HFFc6 (cell line): ENCODE measurements at regions not wholly inside any gene's neighbourhood (a gene's known extent, or its start where the extent isn't known, plus 50 kb on each side); places are given as distances from the start of the nearest gene placed in this dataset.

Experiments
- DNase-seq: peaks from one replicate; pipeline ENCODE4 v3.0.0-alpha.2; 2018
- H3K27ac Mint-ChIP-seq: 2 replicates; pipeline ENCODE4 v1.8.0; 2020; ENCODE audit warnings: mild to moderate bottlenecking, mixed read lengths
- H3K27me3 Mint-ChIP-seq: 2 replicates; pipeline ENCODE4 v1.8.0; 2021; ENCODE audit warnings: mild to moderate bottlenecking, moderate library complexity, mixed read lengths; ENCODE audit not compliant: insufficient read depth
- H3K36me3 Mint-ChIP-seq: 2 replicates; pipeline ENCODE4 v1.8.0; 2021; ENCODE audit warnings: low read depth, mixed read lengths
- H3K4me1 Mint-ChIP-seq: 2 replicates; pipeline ENCODE4 v1.8.0; 2020; ENCODE audit warnings: low read depth, mixed read lengths
- H3K4me3 Mint-ChIP-seq: 2 replicates; pipeline ENCODE4 v1.8.0; 2020; ENCODE audit warnings: mild to moderate bottlenecking, moderate library complexity, mixed read lengths
- H3K9me3 Mint-ChIP-seq: 2 replicates; pipeline ENCODE4 v1.8.0; 2020; ENCODE audit warnings: mild to moderate bottlenecking, mixed read lengths
- CTCF ChIP-seq: fragments of 200-600 bp; sonication (generic); IDR thresholded peaks from 2 replicates; pipeline ENCODE4 v1.5.0; 2021; ENCODE audit warnings: antibody characterized with exemption, mild to moderate bottlenecking

GRCh38 chr2:16281451-16282335, 341.3 kb downstream of the MYCN start:
- Mint-ChIP-seq H3K27ac (no peak overlapping the region), H3K27me3 (peaks cover 2% of the 10 kb centered on the region; the same call in 1 of the 2 replicates), H3K4me1 (no peaks in the 10 kb centered on the region), H3K36me3 (no peaks in the 10 kb centered on the region; the same call in 1 of the 2 replicates), H3K4me3 (no peak overlapping the region), H3K9me3 (peaks cover 58% of the 10 kb centered on the region)
- no peak for TF ChIP-seq CTCF
- no peak for DNase-seq

- H3K27me3 Mint-ChIP-seq: peaks cover 2% of the 10 kb centered on the region; the same call in 1 of the 2 replicates
- no peaks in the 10 kb centered on the region; the same call in 1 of the 2 replicates for H3K36me3 Mint-ChIP-seq
- no peak overlapping the region for H3K27ac Mint-ChIP-seq
- DNase-seq: no peak
- no peak overlapping the region for H3K4me3 Mint-ChIP-seq
- TF ChIP-seq CTCF: no peak
- no peaks in the 10 kb centered on the region for H3K4me1 Mint-ChIP-seq
- H3K9me3 Mint-ChIP-seq: peaks cover 46% of the 10 kb centered on the region
Observed at GRCh38 chr2:16280081-16280480, 339.7 kb downstream of the MYCN start.

- H3K4me3 Mint-ChIP-seq: no peak overlapping the region
- H3K4me1 Mint-ChIP-seq: no peaks in the 10 kb centered on the region
- peaks cover 2% of the 10 kb centered on the region; the same call in 1 of the 2 replicates for H3K27me3 Mint-ChIP-seq
- no peak for DNase-seq
- H3K9me3 Mint-ChIP-seq: peaks cover 42% of the 10 kb centered on the region
- no peak for TF ChIP-seq CTCF
- H3K36me3 Mint-ChIP-seq: no peaks in the 10 kb centered on the region; the same call in 1 of the 2 replicates
- no peak overlapping the region for H3K27ac Mint-ChIP-seq
Observed at GRCh38 chr2:16279641-16280040, 339.3 kb downstream of the MYCN start.

- no peaks in the 10 kb centered on the region; the same call in 1 of the 2 replicates for H3K36me3 Mint-ChIP-seq
- H3K27ac Mint-ChIP-seq: no peak overlapping the region
- peaks cover 38% of the 10 kb centered on the region for H3K9me3 Mint-ChIP-seq
- TF ChIP-seq CTCF: no peak
- no peaks in the 10 kb centered on the region for H3K4me1 Mint-ChIP-seq
- DNase-seq: no peak
- H3K27me3 Mint-ChIP-seq: peaks cover 2% of the 10 kb centered on the region; the same call in 1 of the 2 replicates
- H3K4me3 Mint-ChIP-seq: no peak overlapping the region
Observed at GRCh38 chr2:16279201-16279570, 338.8 kb downstream of the MYCN start.

- no peaks in the 10 kb centered on the region for H3K4me1 Mint-ChIP-seq
Observed at GRCh38 chr2:16278421-16279200, 338.3 kb downstream of the MYCN start.

More at GRCh38 chr2:16278421-16279200, 338.3 kb downstream of the MYCN start:
- Mint-ChIP-seq H3K9me3 (peaks cover 36% of the 10 kb centered on the region), H3K4me3 (no peak overlapping the region), H3K27me3 (peaks cover 2% of the 10 kb centered on the region; the same call in 1 of the 2 replicates), H3K36me3 (no peaks in the 10 kb centered on the region; the same call in 1 of the 2 replicates), H3K27ac (no peak overlapping the region)
- no peak for TF ChIP-seq CTCF
- no peak for DNase-seq
